PC-3 (cell line): ENCODE measurements at regions not wholly inside any gene's neighbourhood (a gene's known extent, or its start where the extent isn't known, plus 50 kb on each side); places are given as distances from the start of the nearest gene placed in this dataset.

Experiments used
- EZH2 ChIP-seq: fragments of 300-600 bp; sonication (generic); IDR thresholded peaks from one replicate; pipeline ENCODE4 v1.6.1; 2017; ENCODE audit warnings: antibody characterized with exemption, mild to moderate bottlenecking, low read length; ENCODE audit not compliant: unreplicated experiment
- EZH2phosphoT487 ChIP-seq: fragments of 300-600 bp; sonication (generic); IDR thresholded peaks from 2 replicates; pipeline ENCODE4 v1.6.1; 2018; ENCODE audit warnings: mild to moderate bottlenecking, antibody characterized with exemption, low read length, borderline replicate concordance
- TF ChIP-seq, protein P1 (sequence below): fragments of 300-600 bp; sonication (generic); conservative IDR thresholded peaks from 2 replicates; pipeline ENCODE4 v1.5.1; 2017; ENCODE audit warnings: antibody characterized with exemption, low read depth, mild to moderate bottlenecking, low read length

GRCh38 chr1:36645867-36646266 lies 163.2 kb upstream of the CSF3R start:
- TF ChIP-seq, protein P1, sequence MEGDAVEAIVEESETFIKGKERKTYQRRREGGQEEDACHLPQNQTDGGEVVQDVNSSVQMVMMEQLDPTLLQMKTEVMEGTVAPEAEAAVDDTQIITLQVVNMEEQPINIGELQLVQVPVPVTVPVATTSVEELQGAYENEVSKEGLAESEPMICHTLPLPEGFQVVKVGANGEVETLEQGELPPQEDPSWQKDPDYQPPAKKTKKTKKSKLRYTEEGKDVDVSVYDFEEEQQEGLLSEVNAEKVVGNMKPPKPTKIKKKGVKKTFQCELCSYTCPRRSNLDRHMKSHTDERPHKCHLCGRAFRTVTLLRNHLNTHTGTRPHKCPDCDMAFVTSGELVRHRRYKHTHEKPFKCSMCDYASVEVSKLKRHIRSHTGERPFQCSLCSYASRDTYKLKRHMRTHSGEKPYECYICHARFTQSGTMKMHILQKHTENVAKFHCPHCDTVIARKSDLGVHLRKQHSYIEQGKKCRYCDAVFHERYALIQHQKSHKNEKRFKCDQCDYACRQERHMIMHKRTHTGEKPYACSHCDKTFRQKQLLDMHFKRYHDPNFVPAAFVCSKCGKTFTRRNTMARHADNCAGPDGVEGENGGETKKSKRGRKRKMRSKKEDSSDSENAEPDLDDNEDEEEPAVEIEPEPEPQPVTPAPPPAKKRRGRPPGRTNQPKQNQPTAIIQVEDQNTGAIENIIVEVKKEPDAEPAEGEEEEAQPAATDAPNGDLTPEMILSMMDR: no peak
- TF ChIP-seq EZH2phosphoT487 (no peak), EZH2 (no peak)
